ENCODE measurements at regions not wholly inside any gene's neighbourhood (a gene's known extent, or its start where the extent isn't known, plus 50 kb on each side); places are given as distances from the start of the nearest gene placed in this dataset.
"Not testable (repeated sequence)": the region's sequence is repeated elsewhere in the genome, so short reads cannot be mapped to it uniquely, and the experiment has no call there.

DNA sequence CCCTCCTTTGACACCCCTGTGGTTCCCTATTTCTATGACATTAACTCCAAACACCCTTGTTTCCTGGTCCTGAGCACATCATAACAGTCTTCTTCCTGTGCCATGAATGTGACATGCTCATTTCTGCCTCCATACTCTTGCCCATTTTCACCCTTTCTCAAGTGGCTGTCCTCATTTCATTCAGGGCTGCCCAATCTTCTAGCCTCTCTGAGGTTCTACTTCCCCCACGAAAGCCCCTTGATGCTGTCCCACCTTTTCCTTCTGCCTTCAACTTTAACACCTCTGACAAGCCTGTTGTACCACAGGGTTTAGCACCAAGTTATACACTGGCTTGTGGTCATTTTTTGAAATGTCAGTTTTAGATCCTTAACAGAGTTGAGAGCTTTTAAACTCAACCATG is 136.2 kb upstream of the BOD1L1 start:
- DNase-seq: no peak

DNA sequence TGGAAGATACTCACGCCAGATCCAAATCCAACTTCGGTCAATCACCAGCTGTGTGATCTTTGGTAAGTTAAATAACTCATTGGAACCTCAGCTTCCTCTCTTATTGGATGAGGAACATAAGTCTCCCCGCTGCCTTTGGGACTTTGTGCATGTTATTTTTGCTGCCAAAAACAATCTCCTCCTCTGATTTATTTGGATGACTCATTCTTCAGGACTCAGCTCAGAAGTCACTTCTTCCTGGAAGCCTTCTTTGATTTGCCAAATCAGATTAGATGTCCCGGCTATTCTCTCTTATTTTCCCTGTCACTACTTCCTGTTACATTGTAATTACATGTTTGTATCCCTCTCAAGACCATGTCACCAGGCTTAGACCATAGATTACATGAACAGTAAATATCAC is 138.0 kb upstream of the BOD1L1 start:
- DNase-seq: no peak

DNA sequence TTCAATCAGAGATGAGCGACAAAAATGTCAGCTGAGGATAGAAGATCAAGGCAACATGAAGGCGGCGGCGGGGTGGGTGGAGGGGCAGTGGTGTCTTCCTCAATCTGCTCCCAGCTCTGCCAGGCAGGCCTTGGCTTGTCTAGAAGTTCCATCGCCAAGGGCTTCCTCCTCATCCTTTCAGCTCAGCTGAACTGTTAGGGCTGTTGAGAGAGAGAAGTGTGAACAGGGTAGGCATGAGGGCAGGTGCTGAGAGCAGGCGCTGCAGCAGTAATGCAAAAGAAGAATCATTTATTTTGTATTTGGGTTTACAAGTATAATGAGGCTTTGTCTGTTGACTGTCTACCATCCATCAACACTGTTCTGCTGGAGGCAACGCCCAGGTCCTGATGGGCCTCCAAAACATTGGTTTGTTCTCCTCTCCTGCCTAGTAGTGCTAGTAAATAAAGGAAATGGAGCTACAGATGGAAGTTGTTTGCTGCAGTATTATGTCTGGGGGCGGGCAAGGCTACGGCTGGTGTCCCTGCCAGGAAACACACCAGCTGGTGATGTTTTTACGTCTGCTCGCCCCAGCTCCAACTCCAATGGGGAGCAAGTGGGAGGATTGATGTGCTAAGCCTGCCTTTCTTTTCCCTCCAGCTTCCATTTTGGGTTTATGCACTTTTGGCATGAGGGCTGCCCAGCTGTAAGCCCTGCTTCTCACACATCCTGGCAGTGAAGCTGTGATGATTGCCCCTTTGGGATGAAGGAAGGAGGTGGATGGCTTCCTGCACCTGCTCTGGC is 139.4 kb upstream of the BOD1L1 start:
- DNase-seq: no peak

DNA sequence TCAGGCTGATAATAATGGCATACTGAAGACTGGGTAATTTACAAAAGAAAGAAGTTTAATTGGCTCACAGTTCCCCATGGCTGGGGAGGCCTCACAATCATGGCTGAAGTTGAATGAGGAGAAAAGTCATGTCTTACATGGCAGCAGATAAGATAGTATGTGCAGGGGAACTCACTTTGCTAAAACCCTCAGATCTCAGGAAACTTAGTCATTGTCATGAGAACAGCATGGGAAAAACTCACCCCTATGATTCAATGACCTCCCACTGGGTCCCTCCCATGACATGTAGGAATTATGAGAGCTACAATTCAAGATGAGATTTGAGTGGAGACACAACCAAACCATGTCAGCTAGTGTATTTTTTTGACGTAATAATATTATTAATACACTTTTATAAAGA is 149.8 kb upstream of the BOD1L1 start:
- no peak for DNase-seq

DNA sequence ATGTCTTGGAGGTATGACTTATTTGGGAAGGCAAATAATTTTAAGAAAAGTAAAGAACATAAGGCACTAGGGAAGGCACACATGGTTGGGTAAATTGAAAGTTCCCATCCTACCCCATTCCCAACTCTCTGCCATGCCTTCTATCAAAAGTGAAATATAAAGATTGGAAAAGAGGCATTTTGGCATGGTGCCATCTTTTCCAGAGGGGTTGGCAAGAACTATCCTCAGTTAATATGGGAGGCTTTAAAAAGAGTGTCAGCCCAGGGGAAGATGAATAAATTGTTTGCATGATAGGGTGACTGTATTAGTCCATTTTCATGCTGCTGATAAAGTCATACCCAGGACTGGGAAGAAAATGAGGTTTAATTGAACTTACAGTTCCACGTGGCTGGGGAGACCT is 150.8 kb upstream of the BOD1L1 start:
- no peak for DNase-seq

DNA sequence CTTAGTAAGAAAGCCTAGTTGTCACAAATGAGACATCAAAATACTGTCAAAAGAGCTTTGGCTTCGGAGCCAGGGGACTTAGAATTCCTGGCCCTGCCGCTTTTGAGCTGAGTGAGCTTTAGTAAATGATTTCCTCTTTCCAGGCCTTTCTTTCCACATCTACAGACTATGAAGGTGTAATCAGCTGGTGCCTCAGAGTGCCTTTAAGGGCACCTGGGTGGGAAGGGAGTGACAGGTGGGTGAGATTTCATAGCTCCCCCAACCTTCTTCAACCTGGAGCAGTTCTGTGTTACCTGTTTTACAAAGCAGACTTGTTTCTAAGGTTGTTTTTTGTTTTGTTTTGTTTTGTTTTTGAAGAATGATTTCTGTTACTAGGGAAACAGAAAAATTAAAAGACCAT is 154.7 kb upstream of the BOD1L1 start:
- no peak for DNase-seq

DNA sequence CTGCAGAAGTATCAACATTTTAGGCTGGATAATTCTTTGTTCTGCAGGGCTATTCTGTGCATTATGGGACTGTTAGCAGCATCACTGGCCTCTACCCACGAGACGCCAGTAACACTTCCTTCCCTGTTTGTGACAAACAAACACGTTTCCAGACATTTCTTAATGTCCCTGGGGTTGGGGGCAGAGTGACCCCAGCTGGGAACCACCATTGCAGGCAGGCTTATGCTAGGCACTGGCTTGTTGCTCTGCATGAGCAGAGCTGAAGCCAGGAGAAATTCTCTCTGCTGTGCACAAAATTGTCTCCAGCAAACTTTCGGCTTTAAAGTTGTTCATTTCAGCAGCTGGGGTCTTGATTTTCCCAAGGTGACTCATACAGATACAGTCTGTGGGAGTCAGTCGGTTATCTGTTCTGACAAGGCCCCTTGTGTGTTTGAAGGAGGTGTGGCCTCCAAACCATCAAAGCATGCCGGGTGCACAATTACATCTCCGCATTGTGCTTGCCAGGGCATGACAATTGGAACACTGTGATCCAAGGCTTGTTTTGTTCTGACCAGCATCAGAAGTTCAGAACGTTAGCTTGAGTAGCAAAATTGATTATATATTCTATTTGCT is 156.4 kb upstream of the BOD1L1 start:
- DNase-seq: no peak

DNA sequence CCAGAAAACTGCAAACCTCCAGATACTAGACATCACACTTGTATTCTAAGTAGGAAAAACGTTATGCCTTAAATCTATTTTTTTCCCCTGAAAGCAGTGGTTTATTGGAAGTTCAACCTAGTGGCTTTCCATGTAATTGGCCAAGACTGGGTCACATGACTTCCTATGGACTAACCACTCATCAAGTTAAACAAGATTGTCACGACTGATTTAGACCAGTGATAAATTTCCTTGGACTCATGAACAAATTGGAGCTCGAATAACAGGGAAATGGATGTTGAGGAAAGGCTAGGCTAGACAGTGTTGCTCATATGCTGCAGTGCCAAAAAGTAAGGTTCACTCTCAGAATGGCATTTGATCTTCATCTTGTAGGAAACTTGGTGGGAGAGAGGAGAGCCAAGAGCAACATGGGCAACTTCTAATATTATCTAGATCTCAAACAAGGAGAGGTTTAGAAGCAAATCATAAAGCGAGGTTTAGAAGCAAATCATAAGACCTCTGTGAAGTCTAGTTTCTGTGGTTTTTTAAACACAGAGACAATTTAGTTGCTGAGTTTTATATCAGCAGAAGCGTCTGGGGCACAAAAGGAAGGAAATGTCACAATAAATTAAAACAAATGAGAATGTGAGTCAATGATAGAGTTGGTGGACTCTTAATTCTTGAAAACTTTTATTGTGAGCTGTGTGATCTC is 165.6 kb upstream of the BOD1L1 start:
- no peak for DNase-seq

DNA sequence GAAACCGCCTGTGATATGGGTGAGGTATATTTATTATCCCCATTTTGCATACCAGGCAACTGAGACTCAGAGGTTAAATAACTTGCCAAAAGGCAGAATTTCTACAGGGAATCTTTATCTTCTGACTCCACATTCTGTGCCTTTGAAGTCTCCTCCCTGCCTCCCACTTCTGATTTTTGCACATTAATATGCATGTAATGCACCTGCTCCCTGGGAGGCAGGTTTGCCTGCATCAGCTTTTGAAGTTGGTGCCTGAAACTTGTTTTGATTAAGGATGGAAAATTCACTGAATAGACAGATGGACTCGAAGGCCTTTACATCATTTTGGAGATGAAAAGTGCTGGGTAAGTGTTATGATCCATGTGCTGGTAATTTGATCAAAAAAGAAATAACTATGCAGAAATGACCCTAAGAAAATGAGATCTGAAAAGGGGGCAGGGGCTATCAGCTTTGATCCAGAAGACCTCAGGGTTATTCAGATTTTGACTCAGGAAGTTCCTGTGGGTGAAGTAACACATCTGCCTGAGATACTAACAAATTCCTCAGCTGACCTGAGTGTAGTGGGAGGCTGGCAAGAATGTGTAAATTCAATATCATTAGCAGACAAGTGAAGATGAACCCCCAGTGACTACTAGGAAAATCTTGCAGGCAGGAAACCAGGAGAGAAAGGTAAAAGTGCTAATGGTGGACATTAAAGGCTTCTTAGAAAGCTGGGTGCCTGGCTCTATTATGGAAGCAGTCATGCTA is 167.5 kb upstream of the BOD1L1 start:
- DNase-seq: no peak

DNA sequence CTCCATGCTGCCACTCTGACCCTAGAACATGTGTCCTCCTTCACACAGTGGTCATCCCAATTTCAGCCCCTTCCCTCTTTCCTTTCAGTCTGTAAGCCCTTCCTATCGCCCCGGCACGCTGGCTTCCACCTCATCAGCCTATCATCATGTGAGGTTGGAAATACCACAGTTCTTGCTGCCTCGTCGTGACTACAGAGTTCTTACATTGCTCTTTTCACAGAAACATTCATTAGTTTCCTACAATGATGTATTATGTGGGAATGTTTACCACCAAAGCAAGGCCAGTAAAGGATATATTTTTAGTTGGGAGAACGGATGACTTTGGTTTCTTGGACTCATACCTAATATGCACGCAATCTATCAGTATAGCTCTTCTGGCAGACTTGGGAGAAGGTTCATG is 169.5 kb upstream of the BOD1L1 start:
- DNase-seq: no peak

DNA sequence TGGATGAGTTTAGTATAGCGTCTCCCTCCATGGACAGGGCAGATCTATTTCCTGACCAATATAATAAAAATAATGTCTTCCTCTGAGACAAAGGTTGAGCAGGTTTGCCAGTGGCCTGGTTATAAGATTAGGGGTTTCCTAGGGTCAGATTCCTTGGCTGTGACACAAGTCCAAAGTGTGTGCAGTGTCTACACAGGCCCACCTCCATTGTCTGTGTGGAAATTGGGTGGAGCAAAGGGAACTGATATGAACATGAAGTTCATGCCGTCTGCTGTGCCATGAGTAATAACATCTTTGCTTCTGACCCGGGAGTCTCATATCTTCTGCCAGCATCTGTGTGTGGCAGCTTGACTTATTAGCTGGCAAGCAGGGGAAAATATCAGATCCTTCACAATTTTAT is 187.7 kb upstream of the BOD1L1 start:
- DNase-seq: no peak

DNA sequence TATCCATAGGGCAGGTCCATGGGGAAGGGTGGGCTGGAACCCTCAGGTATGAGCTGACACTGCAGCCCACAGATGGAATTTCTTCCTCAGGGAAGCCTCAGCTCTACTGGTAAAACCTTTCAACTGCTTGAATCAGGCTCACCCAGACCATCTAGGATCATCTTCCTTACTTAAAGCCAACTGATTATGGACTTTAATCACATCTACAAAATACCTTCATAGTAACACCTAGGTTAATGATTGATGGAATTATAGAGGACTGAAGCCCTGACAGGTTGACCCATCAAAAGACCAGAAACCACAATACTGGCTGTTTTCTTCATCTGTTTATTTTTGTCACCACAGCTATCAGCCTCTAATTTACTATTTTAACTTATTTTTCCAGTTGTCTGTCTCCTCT is 188.9 kb upstream of the BOD1L1 start:
- no peak for DNase-seq

DNA sequence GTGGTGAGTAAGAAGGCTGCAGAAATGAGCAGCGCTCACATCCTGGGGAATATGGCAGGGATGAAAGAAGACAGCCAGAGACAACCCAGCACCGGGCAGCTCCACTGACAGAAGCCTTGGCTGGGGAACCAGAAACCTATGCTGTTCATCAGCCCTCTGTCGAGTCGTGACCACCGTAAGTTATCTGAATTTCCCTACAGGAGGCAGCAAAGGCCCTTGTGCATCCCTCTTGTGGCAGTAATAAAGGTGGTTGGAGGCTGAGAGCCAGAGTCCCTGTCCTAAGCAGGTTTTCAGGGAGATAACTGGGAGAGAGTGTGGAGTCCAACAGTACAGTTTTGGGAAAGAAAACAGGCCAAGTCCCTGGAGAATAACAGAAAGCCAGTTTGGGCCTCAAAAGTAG is 194.0 kb upstream of the BOD1L1 start:
- DNase-seq: no peak

DNA sequence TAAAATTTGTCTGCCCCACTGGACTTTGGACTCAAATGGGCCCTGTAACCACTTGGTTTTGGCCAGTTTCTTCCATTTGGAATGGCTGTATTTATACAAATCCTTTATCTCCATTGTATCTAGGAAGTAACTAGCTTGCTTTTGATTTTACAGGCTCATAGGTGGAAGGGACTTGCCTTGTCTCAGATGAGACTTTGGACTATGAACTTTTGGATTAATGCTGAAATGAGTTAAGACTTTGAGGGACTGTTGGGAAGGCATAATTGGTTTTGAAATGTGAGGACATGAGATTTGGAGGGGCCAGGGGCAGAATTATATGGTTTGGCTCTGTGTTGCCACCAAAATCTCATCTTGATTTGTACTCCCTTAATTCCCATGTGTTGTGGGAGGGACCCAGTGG is 198.3 kb upstream of the BOD1L1 start:
- not testable (repeated sequence) for DNase-seq

DNA sequence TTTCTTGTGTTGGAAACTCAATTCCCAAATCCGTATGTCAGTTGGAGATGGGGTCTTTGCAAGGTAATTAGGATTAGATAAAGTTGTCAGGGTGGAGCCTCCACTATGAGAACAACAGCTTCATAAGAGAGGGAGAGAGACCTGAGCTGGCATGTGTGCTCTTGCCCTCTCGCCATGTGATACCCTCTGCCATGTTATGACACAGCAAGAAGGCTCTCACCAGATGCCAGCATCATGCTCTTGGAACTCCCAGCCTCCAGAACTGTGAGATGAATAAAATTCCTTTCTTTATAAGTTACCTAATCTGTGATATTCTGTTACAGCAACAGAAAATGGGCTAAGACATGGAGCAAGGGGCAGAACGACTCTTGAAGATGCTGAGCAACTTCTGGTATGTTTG is 201.9 kb upstream of the BOD1L1 start:
- no peak for DNase-seq

DNA sequence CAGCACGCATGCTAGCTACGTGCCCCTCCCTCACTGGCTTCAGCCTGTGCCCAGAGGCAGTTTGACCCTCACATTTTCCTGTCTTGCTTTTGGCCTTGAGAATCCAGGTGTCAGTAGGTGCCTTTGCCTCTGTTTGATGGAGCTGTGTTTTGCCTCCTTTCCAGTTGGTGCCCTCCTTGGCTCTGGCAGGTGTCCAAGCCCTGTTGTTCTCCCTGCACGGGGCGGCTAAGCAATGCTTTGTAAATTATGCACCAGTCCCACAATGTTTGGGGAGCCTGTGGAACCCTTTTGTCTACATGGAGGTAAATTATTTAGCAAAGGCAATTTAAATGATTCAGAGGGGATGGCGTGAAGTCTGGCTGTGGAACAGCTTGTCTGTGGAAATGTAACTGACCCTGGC is 202.9 kb upstream of the BOD1L1 start:
- no peak for DNase-seq

DNA sequence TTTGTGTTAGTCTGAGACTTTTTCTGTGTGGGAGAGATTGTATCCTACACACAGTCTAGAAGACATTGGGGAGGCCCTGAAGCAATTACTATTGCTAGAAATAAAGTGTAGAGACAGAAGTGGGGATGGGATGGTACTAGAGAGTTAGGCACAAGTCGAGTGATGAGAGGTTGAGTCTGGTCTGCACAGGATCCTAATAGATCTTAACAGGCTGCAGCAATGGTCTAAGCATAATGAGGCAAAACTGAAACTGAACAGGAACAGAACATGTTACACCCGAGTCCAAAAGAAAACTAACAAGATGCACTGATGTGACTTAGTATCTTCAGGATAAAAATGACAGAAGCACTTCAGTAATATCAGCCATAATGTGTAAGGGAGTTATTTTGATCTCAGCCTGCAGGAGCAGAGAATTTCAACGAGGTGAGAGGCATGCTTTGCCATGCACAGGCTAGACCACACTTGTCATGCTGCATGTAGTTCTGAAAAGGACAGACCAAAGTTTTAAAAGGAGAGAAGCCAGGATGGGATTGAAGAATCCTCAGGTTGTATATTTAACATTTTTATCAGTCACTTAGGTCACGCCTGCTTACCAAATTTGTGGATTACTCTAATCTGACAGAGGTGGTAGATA is 205.8 kb upstream of the BOD1L1 start:
- no peak for DNase-seq

DNA sequence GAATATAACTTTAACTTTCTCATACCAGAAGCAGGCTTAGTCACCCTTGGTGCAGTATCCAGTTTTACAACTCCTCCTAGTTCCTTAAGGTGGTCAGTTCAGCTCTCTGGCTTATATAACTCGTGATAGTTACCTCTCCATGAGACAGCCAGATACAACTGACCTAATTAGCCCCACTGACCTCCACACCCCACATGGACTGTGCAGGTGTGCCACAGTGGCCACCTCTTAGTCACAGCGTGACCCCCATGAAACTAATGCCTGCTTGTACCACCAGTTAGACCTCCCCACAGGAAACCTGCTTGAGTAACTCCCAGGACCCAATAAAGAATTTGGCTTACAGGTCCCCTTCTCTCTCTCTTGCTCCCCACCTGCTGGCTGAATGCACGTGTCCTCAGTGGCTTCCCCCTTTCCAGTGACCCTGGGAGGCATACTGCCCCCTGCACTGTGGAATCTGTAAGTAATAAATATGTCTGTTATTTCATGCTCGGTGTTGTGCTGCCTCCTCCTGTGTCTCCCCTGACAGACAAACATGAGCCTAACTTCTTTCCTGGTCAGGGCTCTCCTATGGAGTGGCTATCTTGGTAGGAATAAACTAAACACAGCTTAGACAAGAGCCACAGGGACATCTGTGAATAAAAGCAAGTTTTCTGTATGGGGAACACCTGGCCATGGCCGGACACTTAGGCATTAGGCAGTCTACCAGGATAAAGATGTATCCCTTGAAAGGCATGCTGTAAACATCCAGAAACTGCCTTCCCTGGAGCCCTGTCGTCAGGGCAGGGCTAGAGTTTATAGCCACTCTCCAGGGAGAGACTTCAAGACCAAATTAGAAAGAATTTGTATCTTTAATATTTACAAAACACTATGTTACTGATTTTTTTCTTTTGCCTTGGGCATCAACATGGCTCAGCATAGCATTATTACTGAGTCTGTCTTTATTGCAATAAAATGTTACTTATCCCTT is 209.7 kb upstream of the BOD1L1 start:
- DNase-seq: no peak

DNA sequence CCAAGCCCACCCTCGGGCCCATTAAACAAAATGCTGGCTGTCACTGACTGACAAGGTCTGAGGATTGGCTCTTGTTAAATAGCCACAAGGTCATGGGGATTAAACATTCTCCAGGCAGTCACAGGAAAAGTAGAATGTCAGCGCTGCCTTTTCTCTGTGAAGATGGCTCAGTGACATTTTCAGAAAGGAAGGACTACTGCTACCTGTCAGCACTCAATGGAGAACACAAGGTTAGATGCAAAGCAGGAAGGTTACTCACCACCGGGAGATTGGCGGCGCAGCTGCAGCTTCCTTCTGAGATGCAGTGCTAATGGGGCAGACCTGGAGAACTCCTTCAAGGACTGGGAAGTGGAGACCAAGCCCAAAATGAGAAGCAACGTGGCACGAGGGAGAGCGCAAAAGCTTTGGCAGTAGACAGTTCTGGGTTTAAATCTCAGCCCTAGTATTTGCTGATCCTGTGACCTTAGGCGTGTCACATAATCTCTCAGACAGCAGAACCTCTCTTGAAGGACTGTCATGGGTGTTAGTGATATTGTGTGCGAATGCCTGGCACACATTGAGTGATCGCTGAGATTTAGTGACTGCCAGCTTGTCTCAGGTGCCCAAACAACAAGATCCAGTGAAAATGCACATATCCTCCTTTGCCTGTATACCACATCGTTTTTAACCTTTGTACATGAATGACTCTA is 213.1 kb upstream of the BOD1L1 start:
- DNase-seq: no peak

DNA sequence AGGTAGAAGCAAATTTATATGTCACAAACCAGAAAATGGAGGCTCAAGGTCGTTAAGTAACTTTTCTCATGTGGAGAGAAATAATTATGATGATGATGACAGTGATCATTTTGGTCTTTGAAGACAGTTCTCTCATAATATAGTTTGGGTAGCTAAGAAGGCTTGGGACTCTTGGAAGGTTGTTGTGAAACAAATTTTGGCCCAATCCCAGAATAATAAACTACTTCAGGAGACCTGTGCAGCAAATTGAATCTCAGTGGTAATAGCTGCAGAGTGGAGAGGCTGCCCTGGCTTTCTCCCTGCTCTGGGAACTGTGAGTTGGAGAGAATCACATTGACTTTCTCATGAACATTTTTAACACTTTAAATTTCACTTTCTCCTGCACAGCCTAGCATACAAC is 217.2 kb upstream of the BOD1L1 start:
- no peak for DNase-seq

DNA sequence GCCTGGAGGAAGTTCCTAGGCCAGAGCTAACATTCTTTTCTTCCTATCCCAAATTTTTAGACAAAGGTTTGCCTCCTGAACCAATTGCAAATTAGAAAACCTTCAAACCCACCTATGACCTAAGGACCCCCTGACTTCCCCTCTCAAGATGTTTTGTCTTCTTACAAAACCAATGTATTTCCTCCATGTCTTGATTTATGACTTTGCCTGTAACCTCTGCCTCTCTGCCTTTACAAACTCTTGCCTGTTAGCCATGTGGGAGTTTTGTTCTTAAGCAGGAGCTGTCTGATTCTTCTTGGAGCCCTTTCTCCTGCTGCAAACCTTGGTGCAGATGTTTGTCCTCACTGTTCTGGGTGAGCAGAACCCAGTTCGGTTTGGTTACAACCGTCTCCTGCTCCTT is 222.3 kb upstream of the BOD1L1 start:
- no peak for DNase-seq

All from CD4-positive, alpha-beta T cell treated with Interleukin-6 for 4 hours (primary cell).